ENCODE measurements at regions not wholly inside any gene's neighbourhood (a gene's known extent, or its start where the extent isn't known, plus 50 kb on each side); places are given as distances from the start of the nearest gene placed in this dataset.

GRCh38 chr4:36574816-36575215 is 293.4 kb downstream of the DTHD1 start:
- Histone ChIP-seq H3K4me3 (no peak overlapping the region), H3K9me3 (no peaks in the 10 kb centered on the region), H3K27me3 (no peaks in the 10 kb centered on the region), H3K27ac (no peak overlapping the region), H3K4me1 (no peaks in the 10 kb centered on the region), H3K36me3 (no peaks in the 10 kb centered on the region)
- in situ Hi-C loops (cut with MboI; ENCODE audit: low sequenced_read_pairs in 4 of 4) (no loop called here), intact Hi-C loops (cut with DNase I; ENCODE audit: low total_unique reads) (no loop called here)
- ATAC-seq (no peak), DNase-seq (no peak)
- TF ChIP-seq CTCF (IDR thresholded peaks at IDR 0.05 in 4 of 5, conservative IDR thresholded peaks at IDR 0.05 in 1 of 5) (no peak), POLR2A (IDR thresholded peaks at IDR 0.05) (no peak)

GRCh38 chr4:36582198-36582597 is 300.8 kb downstream of the DTHD1 start:
- no peaks in the 10 kb centered on the region for H3K9me3 ChIP-seq
- TF ChIP-seq CTCF (IDR thresholded peaks at IDR 0.05 in 4 of 5, conservative IDR thresholded peaks at IDR 0.05 in 1 of 5) (no peak), POLR2A (IDR thresholded peaks at IDR 0.05) (no peak)
- intact Hi-C loops (cut with DNase I; ENCODE audit: low total_unique reads) = no loop called here
- in situ Hi-C loops (cut with MboI; ENCODE audit: low sequenced_read_pairs in 4 of 4) = no loop called here
- ATAC-seq = no peak
- H3K4me1 ChIP-seq = no peaks in the 10 kb centered on the region
- H3K27ac ChIP-seq = no peak overlapping the region
- DNase-seq = no peak
- no peak overlapping the region for H3K4me3 ChIP-seq
- H3K36me3 ChIP-seq = no peaks in the 10 kb centered on the region
- no peaks in the 10 kb centered on the region for H3K27me3 ChIP-seq

- Histone ChIP-seq H3K36me3 (no peaks in the 10 kb centered on the region), H3K27ac (no peak overlapping the region), H3K4me3 (no peak overlapping the region), H3K9me3 (no peaks in the 10 kb centered on the region), H3K4me1 (no peaks in the 10 kb centered on the region), H3K27me3 (no peaks in the 10 kb centered on the region)
- intact Hi-C loops (cut with DNase I; ENCODE audit: low total_unique reads) = no loop called here
- TF ChIP-seq POLR2A (IDR thresholded peaks at IDR 0.05) (no peak), CTCF (IDR thresholded peaks at IDR 0.05 in 4 of 5, conservative IDR thresholded peaks at IDR 0.05 in 1 of 5) (no peak)
- DNase-seq (no peak), ATAC-seq (no peak)
- in situ Hi-C loops (cut with MboI; ENCODE audit: low sequenced_read_pairs in 4 of 4) = no loop called here
Measured at GRCh38 chr4:36587909-36588472, 306.6 kb downstream of the DTHD1 start.

GRCh38 chr4:36590343-36590742 is 308.9 kb downstream of the DTHD1 start:
- in situ Hi-C loops (cut with MboI; ENCODE audit: low sequenced_read_pairs in 4 of 4) (no loop called here), intact Hi-C loops (cut with DNase I; ENCODE audit: low total_unique reads) (no loop called here)
- no peaks in the 10 kb centered on the region for H3K36me3 ChIP-seq
- H3K4me1 ChIP-seq = no peaks in the 10 kb centered on the region
- TF ChIP-seq CTCF (IDR thresholded peaks at IDR 0.05 in 4 of 5, conservative IDR thresholded peaks at IDR 0.05 in 1 of 5) (no peak), POLR2A (IDR thresholded peaks at IDR 0.05) (no peak)
- no peak overlapping the region for H3K27ac ChIP-seq
- H3K27me3 ChIP-seq = no peaks in the 10 kb centered on the region
- ATAC-seq (no peak), DNase-seq (no peak)
- no peak overlapping the region for H3K4me3 ChIP-seq
- H3K9me3 ChIP-seq = no peaks in the 10 kb centered on the region

- Histone ChIP-seq H3K27me3 (no peaks in the 10 kb centered on the region), H3K4me1 (no peaks in the 10 kb centered on the region), H3K4me3 (no peak overlapping the region), H3K27ac (no peak overlapping the region), H3K36me3 (no peaks in the 10 kb centered on the region), H3K9me3 (peaks cover 0 to 5% (median 0%) of the 10 kb centered on the region in 3 donors)
- intact Hi-C loops (cut with DNase I; ENCODE audit: low total_unique reads) = no loop called here
- in situ Hi-C loops (cut with MboI; ENCODE audit: low sequenced_read_pairs in 4 of 4) = no loop called here
- ATAC-seq (no peak), DNase-seq (no peak)
- TF ChIP-seq POLR2A (IDR thresholded peaks at IDR 0.05) = no peak
- TF ChIP-seq CTCF (IDR thresholded peaks at IDR 0.05 in 4 of 5, conservative IDR thresholded peaks at IDR 0.05 in 1 of 5) = no peak
Measured at GRCh38 chr4:36601864-36602495, 320.6 kb downstream of the DTHD1 start.

Data from gastrocnemius medialis (tissue), 4 donors.